Breast epithelium (tissue), 3 donors: ENCODE measurements at regions not wholly inside any gene's neighbourhood (a gene's known extent, or its start where the extent isn't known, plus 50 kb on each side); places are given as distances from the start of the nearest gene placed in this dataset.

Experiments used
- POLR2A ChIP-seq: fragments of 450-650 bp; IDR thresholded peaks from one replicate; pipeline ENCODE4 v1.6.1; 2016; ENCODE audit warnings: antibody characterized with exemption, mild to moderate bottlenecking, moderate library complexity
- POLR2AphosphoS5 ChIP-seq, 3 donors: sonication (generic); formaldehyde crosslinking; IDR thresholded peaks; one replicate each; pipeline ENCODE4 v1.6.1; 2017; ENCODE audit warnings: antibody characterized with exemption in 3 of 3
- TF ChIP-seq, protein P1 (sequence below), 3 donors: fragments of 450-650 bp; IDR thresholded peaks; one replicate each; pipeline ENCODE4 v1.5.1; 2016 to 2017; ENCODE audit warnings: antibody characterized with exemption in 3 of 3, mild to moderate bottlenecking in 3 of 3, moderate library complexity in 3 of 3

DNA sequence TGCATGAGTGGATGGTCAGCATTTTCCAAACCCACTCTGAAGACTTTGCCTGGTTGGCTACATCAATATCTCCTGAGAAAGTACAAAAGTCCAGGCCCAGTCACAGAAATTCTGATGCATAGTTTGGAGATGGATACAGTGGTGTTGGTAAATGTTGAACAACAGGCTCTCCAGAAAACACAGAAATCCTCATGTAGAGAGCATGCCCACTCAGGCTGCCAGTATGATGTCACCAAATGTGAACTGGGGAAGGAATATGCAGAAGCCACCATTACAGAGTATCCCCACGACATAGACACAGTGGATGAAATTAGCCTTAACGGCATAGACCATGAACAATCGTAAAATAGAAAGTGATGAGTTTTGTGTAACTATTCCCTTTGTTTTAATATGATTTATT is 97.1 kb upstream of the NXT1 start:
- TF ChIP-seq POLR2A (no peak), POLR2AphosphoS5 (IDR thresholded peaks at IDR 0.05) (no peak)
- TF ChIP-seq, protein P1, sequence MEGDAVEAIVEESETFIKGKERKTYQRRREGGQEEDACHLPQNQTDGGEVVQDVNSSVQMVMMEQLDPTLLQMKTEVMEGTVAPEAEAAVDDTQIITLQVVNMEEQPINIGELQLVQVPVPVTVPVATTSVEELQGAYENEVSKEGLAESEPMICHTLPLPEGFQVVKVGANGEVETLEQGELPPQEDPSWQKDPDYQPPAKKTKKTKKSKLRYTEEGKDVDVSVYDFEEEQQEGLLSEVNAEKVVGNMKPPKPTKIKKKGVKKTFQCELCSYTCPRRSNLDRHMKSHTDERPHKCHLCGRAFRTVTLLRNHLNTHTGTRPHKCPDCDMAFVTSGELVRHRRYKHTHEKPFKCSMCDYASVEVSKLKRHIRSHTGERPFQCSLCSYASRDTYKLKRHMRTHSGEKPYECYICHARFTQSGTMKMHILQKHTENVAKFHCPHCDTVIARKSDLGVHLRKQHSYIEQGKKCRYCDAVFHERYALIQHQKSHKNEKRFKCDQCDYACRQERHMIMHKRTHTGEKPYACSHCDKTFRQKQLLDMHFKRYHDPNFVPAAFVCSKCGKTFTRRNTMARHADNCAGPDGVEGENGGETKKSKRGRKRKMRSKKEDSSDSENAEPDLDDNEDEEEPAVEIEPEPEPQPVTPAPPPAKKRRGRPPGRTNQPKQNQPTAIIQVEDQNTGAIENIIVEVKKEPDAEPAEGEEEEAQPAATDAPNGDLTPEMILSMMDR (IDR thresholded peaks at IDR 0.05) = no peak
